ENCODE measurements at regions not wholly inside any gene's neighbourhood (a gene's known extent, or its start where the extent isn't known, plus 50 kb on each side); places are given as distances from the start of the nearest gene placed in this dataset.

GRCh38 chrX:116009346-116009745, 161.2 kb upstream of the AGTR2 start:
- Histone ChIP-seq H3K9ac (ENCODE audit: extremely low read depth, insufficient read length, low read length) (no peak overlapping the region), H4K20me1 (ENCODE audit: control insufficient read depth, insufficient read depth, insufficient read length) (no peaks in the 10 kb centered on the region), H3K4me2 (ENCODE audit: insufficient read depth, insufficient read length, low read length) (no peak overlapping the region), H3K27ac (ENCODE audit: insufficient read length, low read depth, low read length) (no peak overlapping the region), H3K23ac (ENCODE audit: insufficient read length, low read depth, low read length) (no peak overlapping the region), H2BK12ac (ENCODE audit: insufficient read length, low read depth, low read length) (no peak overlapping the region), H2BK120ac (ENCODE audit: low read depth, low read length, poor library complexity, severe bottlenecking) (no peak overlapping the region), H4K8ac (replicated peaks; ENCODE audit: insufficient read length, low read depth, low read length) (no peak overlapping the region), H2AK5ac (ENCODE audit: insufficient read length, low read length) (no peak overlapping the region), H2BK20ac (ENCODE audit: low read depth, low read length, poor library complexity, severe bottlenecking) (no peak overlapping the region), H2AFZ (ENCODE audit: low read length) (no peak overlapping the region), H3K23me2 (ENCODE audit: insufficient read length, low read depth, low read length, poor library complexity, severe bottlenecking) (no peaks in the 10 kb centered on the region), H2BK5ac (ENCODE audit: insufficient read length, low read length) (no peak overlapping the region), H4K5ac (ENCODE audit: insufficient read length, low read depth, low read length) (no peak overlapping the region), H3K4me1 (ENCODE audit: insufficient read depth, low read length) (peaks cover 9% of the 10 kb centered on the region; the same call in 1 of the 2 replicates), H4K91ac (ENCODE audit: insufficient read length, low read depth, low read length) (no peak overlapping the region), H3K79me2 (ENCODE audit: insufficient read depth, low read length) (no peaks in the 10 kb centered on the region), H2BK15ac (ENCODE audit: low read depth, low read length) (no peak overlapping the region), H3K27me3 (ENCODE audit: insufficient read depth, low read length) (no peaks in the 10 kb centered on the region; the same call in 1 of the 2 replicates), H3K4ac (ENCODE audit: low read depth, low read length) (no peak overlapping the region), H3K79me1 (ENCODE audit: insufficient read depth, low read depth, low read length, poor library complexity, severe bottlenecking) (no peaks in the 10 kb centered on the region), H3K9me3 (ENCODE audit: control insufficient read depth, low read depth, low read length) (peaks cover 6% of the 10 kb centered on the region), H3K14ac (ENCODE audit: insufficient read depth, low read length) (no peak overlapping the region), H3K18ac (ENCODE audit: insufficient read length, low read depth, low read length) (no peak overlapping the region), H3K56ac (ENCODE audit: insufficient read length, low read depth, low read length) (no peak overlapping the region), H3T11ph (ENCODE audit: low read length) (no peak overlapping the region)
- Mint-ChIP-seq H3K27ac (no peak overlapping the region; a peak in 1 of 7 replicates), H3K4me3 (no peak overlapping the region), H3K4me1 (peaks cover 18 to 19% of the 10 kb centered on the region in 2 experiments), H3K36me3 (ENCODE audit: insufficient read depth in 1 of 3, low read depth in 3 of 3) (peaks cover 17 to 29% (median 19%) of the 10 kb centered on the region in 3 experiments), H3K9me3 (peaks cover 33% of the 10 kb centered on the region in 2 experiments), H3K27me3 (ENCODE audit: low read depth) (peaks cover 14% of the 10 kb centered on the region)
- TF ChIP-seq CTCF (conservative IDR thresholded peaks at IDR 0.05) = no peak
- no CpG with 5 or more reads among the region's 1 CpG for WGBS (ENCODE audit: extremely low coverage, insufficient read length, low lambda C conversion rate)
- no peak for DNase-seq
